ENCODE measurements at regions not wholly inside any gene's neighbourhood (a gene's known extent, or its start where the extent isn't known, plus 50 kb on each side); places are given as distances from the start of the nearest gene placed in this dataset.

DNA sequence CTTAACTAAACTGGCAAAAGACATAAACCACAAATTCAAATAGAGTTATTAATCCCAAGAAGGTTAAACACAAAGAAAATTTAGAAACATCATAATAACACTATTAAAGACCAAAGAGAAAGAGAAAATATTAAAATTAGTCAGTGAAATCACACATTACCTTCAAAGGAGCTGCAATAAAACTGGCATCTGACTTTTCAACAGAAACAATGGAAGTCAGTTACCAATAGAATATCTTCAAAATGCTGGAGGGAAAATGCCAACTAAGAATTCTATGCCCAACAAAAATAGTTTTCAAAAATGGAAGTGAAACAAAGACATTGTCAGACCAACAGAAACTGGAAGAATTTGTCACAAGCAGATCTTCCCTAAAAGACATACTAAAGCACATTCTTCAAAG, 68.7 kb upstream of the RNF7 start:
- no peak for DNase-seq (ENCODE audit: low read depth, low spot score)
- TF ChIP-seq POLR2AphosphoS5 (IDR thresholded peaks at IDR 0.05; ENCODE audit: low read depth, low read length) (no peak), SIN3A (IDR thresholded peaks at IDR 0.05; ENCODE audit: borderline replicate concordance, insufficient read depth, low read depth, low read length) (no peak), TCF7L2 (IDR thresholded peaks at IDR 0.05; ENCODE audit: low read depth, low read length) (no peak)
- TF ChIP-seq, protein P1, sequence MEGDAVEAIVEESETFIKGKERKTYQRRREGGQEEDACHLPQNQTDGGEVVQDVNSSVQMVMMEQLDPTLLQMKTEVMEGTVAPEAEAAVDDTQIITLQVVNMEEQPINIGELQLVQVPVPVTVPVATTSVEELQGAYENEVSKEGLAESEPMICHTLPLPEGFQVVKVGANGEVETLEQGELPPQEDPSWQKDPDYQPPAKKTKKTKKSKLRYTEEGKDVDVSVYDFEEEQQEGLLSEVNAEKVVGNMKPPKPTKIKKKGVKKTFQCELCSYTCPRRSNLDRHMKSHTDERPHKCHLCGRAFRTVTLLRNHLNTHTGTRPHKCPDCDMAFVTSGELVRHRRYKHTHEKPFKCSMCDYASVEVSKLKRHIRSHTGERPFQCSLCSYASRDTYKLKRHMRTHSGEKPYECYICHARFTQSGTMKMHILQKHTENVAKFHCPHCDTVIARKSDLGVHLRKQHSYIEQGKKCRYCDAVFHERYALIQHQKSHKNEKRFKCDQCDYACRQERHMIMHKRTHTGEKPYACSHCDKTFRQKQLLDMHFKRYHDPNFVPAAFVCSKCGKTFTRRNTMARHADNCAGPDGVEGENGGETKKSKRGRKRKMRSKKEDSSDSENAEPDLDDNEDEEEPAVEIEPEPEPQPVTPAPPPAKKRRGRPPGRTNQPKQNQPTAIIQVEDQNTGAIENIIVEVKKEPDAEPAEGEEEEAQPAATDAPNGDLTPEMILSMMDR (IDR thresholded peaks at IDR 0.05), result no peak
- TF ChIP-seq, protein P2, sequence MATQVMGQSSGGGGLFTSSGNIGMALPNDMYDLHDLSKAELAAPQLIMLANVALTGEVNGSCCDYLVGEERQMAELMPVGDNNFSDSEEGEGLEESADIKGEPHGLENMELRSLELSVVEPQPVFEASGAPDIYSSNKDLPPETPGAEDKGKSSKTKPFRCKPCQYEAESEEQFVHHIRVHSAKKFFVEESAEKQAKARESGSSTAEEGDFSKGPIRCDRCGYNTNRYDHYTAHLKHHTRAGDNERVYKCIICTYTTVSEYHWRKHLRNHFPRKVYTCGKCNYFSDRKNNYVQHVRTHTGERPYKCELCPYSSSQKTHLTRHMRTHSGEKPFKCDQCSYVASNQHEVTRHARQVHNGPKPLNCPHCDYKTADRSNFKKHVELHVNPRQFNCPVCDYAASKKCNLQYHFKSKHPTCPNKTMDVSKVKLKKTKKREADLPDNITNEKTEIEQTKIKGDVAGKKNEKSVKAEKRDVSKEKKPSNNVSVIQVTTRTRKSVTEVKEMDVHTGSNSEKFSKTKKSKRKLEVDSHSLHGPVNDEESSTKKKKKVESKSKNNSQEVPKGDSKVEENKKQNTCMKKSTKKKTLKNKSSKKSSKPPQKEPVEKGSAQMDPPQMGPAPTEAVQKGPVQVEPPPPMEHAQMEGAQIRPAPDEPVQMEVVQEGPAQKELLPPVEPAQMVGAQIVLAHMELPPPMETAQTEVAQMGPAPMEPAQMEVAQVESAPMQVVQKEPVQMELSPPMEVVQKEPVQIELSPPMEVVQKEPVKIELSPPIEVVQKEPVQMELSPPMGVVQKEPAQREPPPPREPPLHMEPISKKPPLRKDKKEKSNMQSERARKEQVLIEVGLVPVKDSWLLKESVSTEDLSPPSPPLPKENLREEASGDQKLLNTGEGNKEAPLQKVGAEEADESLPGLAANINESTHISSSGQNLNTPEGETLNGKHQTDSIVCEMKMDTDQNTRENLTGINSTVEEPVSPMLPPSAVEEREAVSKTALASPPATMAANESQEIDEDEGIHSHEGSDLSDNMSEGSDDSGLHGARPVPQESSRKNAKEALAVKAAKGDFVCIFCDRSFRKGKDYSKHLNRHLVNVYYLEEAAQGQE (IDR thresholded peaks at IDR 0.05; ENCODE audit: insufficient read depth in 1 of 2, low read depth in 2 of 2, low read length in 1 of 2), result no peak
- Histone ChIP-seq H3K9me3 (ENCODE audit: control insufficient read depth, insufficient read depth, low read depth, low read length) (peaks cover 3% of the 10 kb centered on the region; the same call in 1 of the 2 replicates), H3K27ac (ENCODE audit: low read length) (no peak overlapping the region), H3K27me3 (ENCODE audit: control insufficient read depth, insufficient read depth, low read length) (no peaks in the 10 kb centered on the region), H3K36me3 (ENCODE audit: control insufficient read depth, insufficient read depth, low read length) (no peaks in the 10 kb centered on the region), H3K4me1 (ENCODE audit: control insufficient read depth, insufficient read depth, low read length) (no peaks in the 10 kb centered on the region), H3K4me3 (ENCODE audit: low read depth in 2 of 2, low read length in 2 of 2) (no peak overlapping the region)
- in situ Hi-C loops (cut with HindIII; ENCODE audit: low pct_unique_long_range_greater_than_20kb, low sequenced_read_pairs) (no loop called here), intact Hi-C loops (cut with micrococcal nuclease; ENCODE audit: unreplicated experiment) (no loop called here)
- no TSS peak for BruUV-seq (replicated peaks)
- ChIA-PET POLR2A (no interaction called here), CTCF (no interaction called here)
- ATAC-seq, result no peak

DNA sequence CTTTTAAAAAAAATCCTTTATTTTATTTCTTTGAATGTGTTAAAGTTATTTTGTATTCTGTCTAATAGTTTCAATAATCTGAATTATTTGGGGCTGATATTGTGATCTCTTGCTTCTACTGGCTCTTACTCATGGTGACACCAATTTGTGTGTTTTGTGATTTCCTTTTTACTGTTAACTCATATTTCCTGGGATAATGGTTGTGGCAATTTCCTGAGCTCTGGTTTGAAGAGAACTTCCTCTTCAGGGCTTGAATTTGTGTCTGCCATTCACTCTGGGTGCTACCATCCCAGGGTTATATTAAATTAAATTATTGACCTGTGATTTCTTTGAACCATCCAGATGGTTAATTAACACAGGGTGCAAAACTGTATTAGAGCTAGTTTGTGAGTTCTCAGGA, 60.4 kb upstream of the RNF7 start:
- POLR2A ChIA-PET, result no interaction called here
- Histone ChIP-seq H3K4me1 (ENCODE audit: control insufficient read depth, insufficient read depth, low read length) (no peaks in the 10 kb centered on the region; the same call in 1 of the 2 replicates), H3K27ac (ENCODE audit: low read length) (no peak overlapping the region), H3K9me3 (ENCODE audit: control insufficient read depth, insufficient read depth, low read depth, low read length) (no peaks in the 10 kb centered on the region), H3K36me3 (ENCODE audit: control insufficient read depth, insufficient read depth, low read length) (no peaks in the 10 kb centered on the region), H3K27me3 (ENCODE audit: control insufficient read depth, insufficient read depth, low read length) (no peaks in the 10 kb centered on the region), H3K4me3 (ENCODE audit: low read depth in 2 of 2, low read length in 2 of 2) (no peak overlapping the region)
- DNase-seq (ENCODE audit: low read depth, low spot score), result no peak
- in situ Hi-C loops (cut with HindIII; ENCODE audit: low pct_unique_long_range_greater_than_20kb, low sequenced_read_pairs) (no loop called here), intact Hi-C loops (cut with micrococcal nuclease; ENCODE audit: unreplicated experiment) (no loop called here)
- no TSS peak for BruUV-seq (replicated peaks)
- no peak for TF ChIP-seq SIN3A (IDR thresholded peaks at IDR 0.05; ENCODE audit: borderline replicate concordance, insufficient read depth, low read depth, low read length)
- no peak for TF ChIP-seq POLR2AphosphoS5 (IDR thresholded peaks at IDR 0.05; ENCODE audit: low read depth, low read length)
- TF ChIP-seq, protein P1 (IDR thresholded peaks at IDR 0.05), result no peak
- TF ChIP-seq, protein P2 (IDR thresholded peaks at IDR 0.05; ENCODE audit: insufficient read depth in 1 of 2, low read depth in 2 of 2, low read length in 1 of 2), result no peak
- no peak for TF ChIP-seq TCF7L2 (IDR thresholded peaks at IDR 0.05; ENCODE audit: low read depth, low read length)
- CTCF ChIA-PET, result no interaction called here
- no peak for ATAC-seq
